Fibroblast of the aortic adventitia (primary cell): ENCODE measurements at regions not wholly inside any gene's neighbourhood (a gene's known extent, or its start where the extent isn't known, plus 50 kb on each side); places are given as distances from the start of the nearest gene placed in this dataset.
A peak's percentile ranks its signal among the peaks of the same experiment; 100 is the strongest.
"Not testable (repeated sequence)": the region's sequence is repeated elsewhere in the genome, so short reads cannot be mapped to it uniquely, and the experiment has no call there.

Experiments used
- DNase-seq: peaks from one replicate; pipeline ENCODE4 v3.0.0-alpha.2; 2010; ENCODE audit warnings: low read depth
- H3K4me3 ChIP-seq: 2 replicates; pipeline ENCODE4 v1.5.1; 2011; ENCODE audit warnings: low read depth, mild to moderate bottlenecking, control low read depth, low read length, moderate library complexity
- TF ChIP-seq, protein P1 (sequence below): IDR thresholded peaks from 2 replicates; pipeline ENCODE4 v1.5.1; 2011; ENCODE audit warnings: mild to moderate bottlenecking, low read length, control low read depth, inconsistent platforms; ENCODE audit not compliant: insufficient read depth

DNA sequence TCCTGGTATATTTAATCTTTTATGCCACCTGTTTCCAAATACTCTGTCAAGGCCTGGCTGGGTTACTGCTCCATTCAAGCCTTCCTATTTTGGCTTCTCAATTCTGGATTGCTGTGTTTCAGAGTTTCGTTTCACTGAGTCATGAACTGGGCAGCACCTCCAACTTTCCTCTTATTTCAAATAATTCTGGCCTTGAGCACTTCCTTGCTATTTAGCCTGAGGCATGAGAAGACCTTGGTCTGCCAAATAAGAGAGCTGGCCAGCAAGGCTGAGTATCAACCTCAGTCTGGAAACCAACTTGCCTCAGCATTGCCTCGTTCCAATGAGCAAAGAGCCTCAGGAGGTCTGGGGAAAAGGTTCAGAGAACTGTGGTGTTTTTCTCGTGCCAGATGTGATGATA lies 66.6 kb downstream of the TNFAIP3 start:
- H3K4me3 ChIP-seq = no peak overlapping the region
- DNase-seq = peak; percentile 99
- TF ChIP-seq, protein P1, sequence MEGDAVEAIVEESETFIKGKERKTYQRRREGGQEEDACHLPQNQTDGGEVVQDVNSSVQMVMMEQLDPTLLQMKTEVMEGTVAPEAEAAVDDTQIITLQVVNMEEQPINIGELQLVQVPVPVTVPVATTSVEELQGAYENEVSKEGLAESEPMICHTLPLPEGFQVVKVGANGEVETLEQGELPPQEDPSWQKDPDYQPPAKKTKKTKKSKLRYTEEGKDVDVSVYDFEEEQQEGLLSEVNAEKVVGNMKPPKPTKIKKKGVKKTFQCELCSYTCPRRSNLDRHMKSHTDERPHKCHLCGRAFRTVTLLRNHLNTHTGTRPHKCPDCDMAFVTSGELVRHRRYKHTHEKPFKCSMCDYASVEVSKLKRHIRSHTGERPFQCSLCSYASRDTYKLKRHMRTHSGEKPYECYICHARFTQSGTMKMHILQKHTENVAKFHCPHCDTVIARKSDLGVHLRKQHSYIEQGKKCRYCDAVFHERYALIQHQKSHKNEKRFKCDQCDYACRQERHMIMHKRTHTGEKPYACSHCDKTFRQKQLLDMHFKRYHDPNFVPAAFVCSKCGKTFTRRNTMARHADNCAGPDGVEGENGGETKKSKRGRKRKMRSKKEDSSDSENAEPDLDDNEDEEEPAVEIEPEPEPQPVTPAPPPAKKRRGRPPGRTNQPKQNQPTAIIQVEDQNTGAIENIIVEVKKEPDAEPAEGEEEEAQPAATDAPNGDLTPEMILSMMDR = no peak

DNA sequence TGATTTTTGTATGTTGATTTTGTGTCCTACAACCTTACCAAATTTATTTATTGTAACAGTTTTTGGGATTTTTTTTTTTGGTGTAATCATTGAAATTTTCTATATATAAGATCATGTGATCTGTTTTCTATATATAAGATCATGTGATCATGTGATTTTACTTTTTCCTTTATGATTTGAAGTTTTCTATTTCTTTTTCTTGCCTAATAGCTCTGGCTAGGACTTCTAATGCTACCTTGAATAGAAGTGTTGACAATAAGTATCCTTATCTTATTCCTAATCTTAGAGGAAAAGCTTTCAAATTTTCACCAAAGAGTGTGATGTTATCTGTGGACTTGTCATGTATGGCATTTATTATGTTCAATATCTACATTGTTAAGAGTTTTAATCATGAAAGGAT lies 69.7 kb downstream of the TNFAIP3 start:
- no peak overlapping the region for H3K4me3 ChIP-seq
- TF ChIP-seq, protein P1 = no peak
- no peak for DNase-seq

DNA sequence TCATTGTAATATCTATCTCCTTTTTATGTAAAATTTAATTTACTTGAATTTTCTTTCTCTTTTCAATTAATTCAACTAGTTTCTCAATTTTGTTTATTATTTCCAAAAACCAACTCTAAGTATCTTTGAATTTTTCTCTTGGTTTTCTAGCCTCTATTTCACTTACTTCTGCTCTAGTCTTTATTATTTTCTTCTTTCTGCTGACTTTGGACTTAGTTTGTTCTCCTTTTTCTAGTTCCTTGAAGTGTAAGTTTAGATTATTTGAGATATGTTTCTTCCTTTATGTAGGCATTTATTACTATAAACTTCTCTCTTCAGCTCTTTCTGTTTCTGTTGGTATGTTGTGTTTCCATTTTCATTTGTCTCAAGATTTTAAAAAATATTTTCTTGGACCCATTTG lies 70.8 kb downstream of the TNFAIP3 start:
- no peak for DNase-seq
- TF ChIP-seq, protein P1 = no peak
- no peak overlapping the region for H3K4me3 ChIP-seq

DNA sequence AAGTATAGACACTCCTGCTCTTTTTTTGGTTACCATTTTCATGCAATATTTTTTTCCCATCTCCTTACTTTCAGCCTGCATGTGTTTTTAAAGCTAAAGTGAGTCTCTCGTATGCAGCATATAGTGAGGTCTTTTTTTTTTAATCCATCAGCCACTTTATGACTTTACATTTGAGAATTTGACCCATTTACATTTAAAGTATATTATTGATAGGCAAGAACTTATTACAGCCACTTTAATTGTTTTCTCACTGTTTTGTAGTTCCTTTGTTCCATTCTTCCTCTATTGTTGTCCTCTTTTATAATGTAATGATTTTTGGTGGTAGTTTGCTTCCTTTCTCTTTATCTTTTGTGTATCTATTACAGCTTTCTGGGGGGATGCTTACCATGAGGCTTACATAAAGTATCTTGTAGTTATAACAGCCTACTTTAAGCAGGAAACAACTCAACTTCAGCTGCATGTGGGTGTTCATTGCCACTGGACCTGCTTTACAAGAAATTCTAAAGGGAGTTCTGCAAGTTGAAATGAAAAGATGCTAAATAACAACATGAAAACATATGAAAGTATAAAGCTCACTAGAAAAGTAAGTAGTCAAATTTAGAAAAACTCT lies 71.8 kb downstream of the TNFAIP3 start:
- TF ChIP-seq, protein P1 = no peak

DNA sequence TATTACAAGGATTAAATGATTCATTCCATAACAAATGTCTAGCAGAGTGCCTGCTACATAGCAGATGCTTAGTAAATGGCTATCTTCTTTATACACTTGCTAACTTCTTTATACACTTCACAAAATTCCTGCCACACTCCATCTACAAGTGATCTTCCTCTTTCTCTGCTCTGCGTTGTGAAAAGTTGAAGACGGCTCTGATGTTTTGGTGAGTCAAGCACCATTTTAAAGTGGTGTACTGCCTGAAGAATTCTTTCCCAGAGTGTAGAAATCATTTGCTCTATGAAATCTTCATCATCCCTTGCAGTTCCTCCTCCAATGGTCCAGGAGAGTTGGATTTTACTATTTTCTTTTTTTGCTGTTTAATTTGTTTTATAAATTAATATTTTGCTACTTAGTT lies 74.9 kb downstream of the TNFAIP3 start:
- H3K4me3 ChIP-seq = no peak overlapping the region
- DNase-seq = no peak
- TF ChIP-seq, protein P1 = no peak

More for the DNA sequence above, 71.8 kb downstream of the TNFAIP3 start:
- no peak overlapping the region for H3K4me3 ChIP-seq
- DNase-seq = no peak

DNA sequence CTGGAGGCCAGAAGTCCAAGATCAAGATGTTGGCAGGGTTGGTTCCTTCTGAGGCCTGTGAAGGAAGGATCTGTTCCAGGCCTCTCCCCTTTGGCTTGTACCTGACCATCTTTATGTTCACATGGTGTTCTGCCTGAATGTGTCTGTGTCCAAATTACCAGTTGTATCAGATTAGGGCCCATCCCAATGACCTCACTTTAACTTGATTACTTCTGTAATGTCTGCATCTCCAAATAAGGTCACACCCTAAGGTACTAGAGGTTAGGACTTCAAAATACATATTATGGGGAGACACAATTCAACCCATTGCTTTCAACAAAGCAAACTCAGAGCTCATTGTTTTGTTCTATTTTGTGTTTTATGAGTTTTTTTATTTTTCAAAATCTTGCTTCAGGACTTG lies 75.7 kb downstream of the TNFAIP3 start:
- TF ChIP-seq, protein P1 = no peak
- no peak overlapping the region for H3K4me3 ChIP-seq
- DNase-seq = no peak

DNA sequence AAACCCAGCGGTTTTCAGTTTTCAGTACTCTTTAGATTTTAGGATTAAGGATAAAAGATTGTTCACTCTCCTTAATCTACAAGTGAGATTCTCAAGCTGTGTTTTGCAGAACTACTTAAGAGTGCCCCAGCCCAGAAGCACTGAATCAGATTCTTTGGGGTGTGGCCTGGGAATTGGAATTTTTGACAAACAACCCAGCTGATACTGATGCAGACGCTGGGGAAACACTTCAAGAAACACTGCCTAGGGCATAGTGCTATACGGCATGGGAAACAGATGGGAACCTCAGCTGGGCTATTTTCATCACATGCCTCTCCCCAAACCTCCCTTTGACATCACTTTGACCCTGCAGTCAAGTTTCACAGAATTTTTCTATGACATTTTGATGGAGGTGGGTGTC lies 77.3 kb downstream of the TNFAIP3 start:
- not testable (repeated sequence) for H3K4me3 ChIP-seq
- DNase-seq = peak; percentile 77
